Gastroesophageal sphincter (tissue), 4 donors: ENCODE measurements at regions not wholly inside any gene's neighbourhood (a gene's known extent, or its start where the extent isn't known, plus 50 kb on each side); places are given as distances from the start of the nearest gene placed in this dataset.

Experiments
- ATAC-seq: fragments of 150-250 bp; one replicate; pipeline ENCODE4 v1.9.1; 2016; ENCODE audit warnings: mild to moderate bottlenecking, moderate library complexity
- H3K27ac ChIP-seq, 4 donors: fragments of 200-600 bp; sonication (generic) in 3 of 4; 1 replicate in 3 of 4; 2 replicates in 1 of 4; pipeline ENCODE4 v1.5.1; 2016 to 2019
- H3K27me3 ChIP-seq: fragments of 200-600 bp; sonication (generic); one replicate; pipeline ENCODE4 v1.5.1; 2019
- H3K36me3 ChIP-seq, 2 donors: fragments of 200-600 bp; sonication (generic); one replicate each; pipeline ENCODE4 v1.5.1; 2019; ENCODE audit warnings: control low read depth in 1 of 2
- H3K4me1 ChIP-seq, 3 donors: fragments of 200-600 bp; sonication (generic); 1 replicate in 2 of 3; 2 replicates in 1 of 3; pipeline ENCODE4 v1.5.1; 2016 to 2019; ENCODE audit warnings: control low read depth in 2 of 3
- H3K4me3 ChIP-seq, 2 donors: fragments of 200-600 bp; sonication (generic); one replicate each; pipeline ENCODE4 v1.5.1; 2019; ENCODE audit warnings: mild to moderate bottlenecking in 1 of 2, moderate library complexity in 1 of 2
- H3K9me3 ChIP-seq, 3 donors: fragments of 200-600 bp; sonication (generic); one replicate each; pipeline ENCODE4 v1.5.1; 2017 to 2019; ENCODE audit warnings: control low read depth in 2 of 3
- EP300 ChIP-seq: sonication (generic); formaldehyde crosslinking; IDR thresholded peaks from one replicate; pipeline ENCODE4 v1.6.1; 2017; ENCODE audit warnings: antibody characterized with exemption, mild to moderate bottlenecking
- POLR2A ChIP-seq, 2 donors: fragments of 450-650 bp; IDR thresholded peaks; one replicate each; pipeline ENCODE4 v1.6.1; 2017; ENCODE audit warnings: antibody characterized with exemption in 2 of 2, mild to moderate bottlenecking in 2 of 2, moderate library complexity in 1 of 2
- POLR2AphosphoS5 ChIP-seq: sonication (generic); formaldehyde crosslinking; IDR thresholded peaks from one replicate; pipeline ENCODE4 v1.6.1; 2017; ENCODE audit warnings: antibody characterized with exemption
- WGBS, 2 donors: methylation state at CpG; one replicate each; pipeline ENCODE4 v1.1.5; 2018; ENCODE audit warnings: low coverage in 1 of 2; 5-methylcytosine and 5-hydroxymethylcytosine counted together
- TF ChIP-seq, protein P1 (sequence below), 4 experiments: fragments of 200-600 bp in 2 of 4; fragments of 450-650 bp in 2 of 4; sonication (generic) in 1 of 4; IDR thresholded peaks; one replicate each; pipeline ENCODE4 v1.5.1; 2017 to 2019; ENCODE audit warnings: antibody characterized with exemption in 4 of 4, mild to moderate bottlenecking in 2 of 4, moderate library complexity in 2 of 4

DNA sequence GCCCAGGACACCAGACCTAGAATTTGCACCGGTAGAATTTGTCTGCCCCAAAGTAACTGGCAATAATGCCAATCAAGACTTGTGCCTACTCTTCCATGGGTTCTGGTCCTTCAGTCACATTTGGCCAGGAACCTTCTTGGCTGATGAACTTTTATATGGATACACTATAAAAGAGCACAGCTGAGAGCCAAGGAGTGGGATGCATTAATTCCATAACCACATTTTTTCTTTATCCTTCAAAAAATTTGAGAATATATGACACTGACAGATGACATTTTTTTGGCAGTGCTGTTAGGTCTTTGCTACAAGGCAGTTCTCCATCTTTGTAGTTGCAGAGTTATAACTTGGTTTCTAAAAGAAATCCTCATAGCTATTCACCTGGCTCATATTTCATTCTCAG lies 129.2 kb upstream of the HDAC9 start:
- H3K4me1 ChIP-seq, result no peaks in the 10 kb centered on the region
- H3K27me3 ChIP-seq, result no peaks in the 10 kb centered on the region
- TF ChIP-seq, protein P1, sequence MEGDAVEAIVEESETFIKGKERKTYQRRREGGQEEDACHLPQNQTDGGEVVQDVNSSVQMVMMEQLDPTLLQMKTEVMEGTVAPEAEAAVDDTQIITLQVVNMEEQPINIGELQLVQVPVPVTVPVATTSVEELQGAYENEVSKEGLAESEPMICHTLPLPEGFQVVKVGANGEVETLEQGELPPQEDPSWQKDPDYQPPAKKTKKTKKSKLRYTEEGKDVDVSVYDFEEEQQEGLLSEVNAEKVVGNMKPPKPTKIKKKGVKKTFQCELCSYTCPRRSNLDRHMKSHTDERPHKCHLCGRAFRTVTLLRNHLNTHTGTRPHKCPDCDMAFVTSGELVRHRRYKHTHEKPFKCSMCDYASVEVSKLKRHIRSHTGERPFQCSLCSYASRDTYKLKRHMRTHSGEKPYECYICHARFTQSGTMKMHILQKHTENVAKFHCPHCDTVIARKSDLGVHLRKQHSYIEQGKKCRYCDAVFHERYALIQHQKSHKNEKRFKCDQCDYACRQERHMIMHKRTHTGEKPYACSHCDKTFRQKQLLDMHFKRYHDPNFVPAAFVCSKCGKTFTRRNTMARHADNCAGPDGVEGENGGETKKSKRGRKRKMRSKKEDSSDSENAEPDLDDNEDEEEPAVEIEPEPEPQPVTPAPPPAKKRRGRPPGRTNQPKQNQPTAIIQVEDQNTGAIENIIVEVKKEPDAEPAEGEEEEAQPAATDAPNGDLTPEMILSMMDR (IDR thresholded peaks at IDR 0.05), result no peak
- TF ChIP-seq POLR2AphosphoS5, result no peak
- TF ChIP-seq EP300, result no peak
- no peak for TF ChIP-seq POLR2A (IDR thresholded peaks at IDR 0.05)
- H3K27ac ChIP-seq, result no peak overlapping the region
- H3K4me3 ChIP-seq, result no peak overlapping the region
- no peaks in the 10 kb centered on the region for H3K9me3 ChIP-seq
- ATAC-seq, result no peak
- H3K36me3 ChIP-seq, result no peaks in the 10 kb centered on the region
- WGBS, 2 donors, result 63 to 71% methylated on average over 1 of the region's 1 CpG

DNA sequence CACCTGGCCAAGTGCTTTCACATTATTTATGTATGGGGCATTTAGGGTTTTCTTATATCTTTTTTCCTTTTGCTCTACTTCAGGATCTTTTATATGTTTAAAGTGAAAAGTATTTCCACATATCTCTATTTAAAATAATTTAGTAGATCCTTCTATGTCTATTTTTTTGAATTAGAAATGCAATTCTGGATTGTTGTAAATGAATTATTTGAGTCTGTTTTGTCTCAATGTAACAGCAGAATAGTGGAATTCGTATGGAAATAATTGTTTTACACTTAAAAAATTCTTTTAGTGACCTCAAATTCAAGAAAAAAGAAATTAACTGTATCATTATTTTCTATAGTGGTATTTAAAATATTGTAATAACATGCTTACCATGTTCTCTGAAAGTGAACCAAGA lies 126.5 kb upstream of the HDAC9 start:
- Histone ChIP-seq H3K9me3 (no peaks in the 10 kb centered on the region), H3K4me1 (no peaks in the 10 kb centered on the region), H3K36me3 (no peaks in the 10 kb centered on the region), H3K4me3 (no peak overlapping the region), H3K27me3 (no peaks in the 10 kb centered on the region), H3K27ac (no peak overlapping the region)
- ATAC-seq, result no peak
- 59 to 89% methylated on average over 1 of the region's 1 CpG for WGBS, 2 donors
- TF ChIP-seq EP300 (no peak), POLR2AphosphoS5 (no peak), POLR2A (IDR thresholded peaks at IDR 0.05) (no peak)
- TF ChIP-seq, protein P1 (IDR thresholded peaks at IDR 0.05), result no peak

DNA sequence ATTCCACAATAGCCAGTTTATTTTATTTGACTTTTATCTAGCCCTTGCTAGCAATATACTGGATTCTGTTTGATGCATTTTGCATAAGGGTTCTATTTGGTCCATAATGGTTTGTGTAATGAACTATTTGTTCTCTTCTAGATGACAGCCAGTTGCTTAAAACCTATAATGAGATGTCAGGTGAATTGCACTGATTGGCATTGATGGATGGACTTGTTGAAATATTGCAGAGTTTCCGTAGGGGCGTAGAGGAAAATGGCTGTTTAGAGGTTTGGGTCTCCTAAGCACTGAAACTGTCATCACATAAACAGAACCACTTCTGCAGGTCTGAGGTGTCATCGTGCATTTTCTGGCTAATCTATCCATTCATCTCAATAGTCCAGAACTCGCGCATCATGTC lies 124.9 kb upstream of the HDAC9 start:
- no peak for ATAC-seq
- Histone ChIP-seq H3K9me3 (no peaks in the 10 kb centered on the region), H3K27me3 (no peaks in the 10 kb centered on the region), H3K4me3 (no peak overlapping the region), H3K36me3 (no peaks in the 10 kb centered on the region), H3K27ac (no peak overlapping the region), H3K4me1 (no peaks in the 10 kb centered on the region)
- 81 to 86% methylated on average over 5 of the region's 5 CpGs for WGBS, 2 donors
- TF ChIP-seq, protein P1 (IDR thresholded peaks at IDR 0.05), result no peak
- TF ChIP-seq POLR2A (IDR thresholded peaks at IDR 0.05) (no peak), POLR2AphosphoS5 (no peak), EP300 (no peak)

DNA sequence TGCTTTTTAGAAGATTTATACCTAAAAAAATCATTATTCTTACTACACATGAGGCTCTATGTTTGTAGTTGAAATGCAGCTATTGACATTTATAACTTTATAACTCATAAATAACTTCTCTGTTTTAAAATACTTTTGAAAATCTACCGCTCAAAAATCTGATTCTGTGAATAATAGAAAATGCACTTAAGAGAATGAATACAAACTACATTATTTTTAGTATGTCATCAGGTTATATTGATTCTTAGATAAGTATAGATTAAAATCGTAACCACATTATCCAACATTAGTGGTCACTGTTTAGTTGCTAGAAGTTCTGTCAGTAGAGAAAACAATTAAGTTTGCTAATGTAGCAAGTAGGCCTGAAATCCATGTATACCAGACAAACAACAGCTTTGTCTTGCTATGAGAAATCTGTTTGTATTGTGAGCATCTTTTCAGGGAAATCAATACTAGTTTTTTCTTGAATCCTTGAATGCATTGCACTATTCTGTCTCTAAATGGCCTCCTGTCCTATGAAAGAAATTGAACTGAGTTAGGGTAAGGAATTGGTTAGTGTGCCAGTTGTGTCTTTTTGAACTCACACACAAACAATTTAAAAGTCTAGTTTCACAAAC lies 116.5 kb upstream of the HDAC9 start:
- Histone ChIP-seq H3K4me1 (no peaks in the 10 kb centered on the region), H3K27me3 (no peaks in the 10 kb centered on the region), H3K36me3 (no peaks in the 10 kb centered on the region), H3K4me3 (no peak overlapping the region), H3K27ac (no peak overlapping the region), H3K9me3 (no peaks in the 10 kb centered on the region)
- no peak for ATAC-seq
- TF ChIP-seq POLR2AphosphoS5 (no peak), EP300 (no peak), POLR2A (IDR thresholded peaks at IDR 0.05) (no peak)
- TF ChIP-seq, protein P1 (IDR thresholded peaks at IDR 0.05), result no peak
- WGBS, 2 donors, result 88 to 92% methylated on average over 2 of the region's 2 CpGs

DNA sequence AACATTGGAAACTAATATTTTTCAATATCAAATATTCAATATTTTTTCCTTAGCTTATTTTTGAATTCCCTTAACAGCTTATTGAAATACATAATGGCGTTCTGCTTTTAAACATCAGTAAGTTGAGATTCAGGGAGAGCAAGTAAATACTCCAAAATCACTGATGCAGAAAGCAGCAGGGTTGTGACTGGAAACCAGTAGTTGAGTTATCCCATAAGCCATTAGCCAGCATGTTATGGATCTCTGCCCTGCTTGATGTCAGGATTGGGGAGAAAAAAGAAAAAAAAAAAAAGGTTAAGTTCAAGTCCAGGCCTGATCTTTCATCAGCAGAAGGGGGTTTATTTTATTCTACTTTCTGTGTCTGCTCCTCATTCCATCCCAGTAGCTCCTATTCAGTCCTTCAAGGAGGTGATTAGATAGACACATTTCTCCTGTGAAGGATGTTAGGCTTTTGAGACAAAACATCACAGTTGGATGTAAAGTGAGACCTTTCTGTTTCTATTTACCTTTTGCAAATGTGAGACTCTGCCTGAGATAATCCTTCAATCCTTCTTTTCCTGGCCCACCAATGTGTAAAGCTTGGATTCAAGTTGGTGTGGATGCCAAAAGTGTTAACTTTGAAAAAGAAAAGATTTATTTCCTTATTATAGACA lies 110.9 kb upstream of the HDAC9 start:
- peaks cover 6 to 13% (median 6%) of the 10 kb centered on the region in 3 donors for H3K4me1 ChIP-seq
- TF ChIP-seq EP300, result no peak
- TF ChIP-seq POLR2AphosphoS5, result no peak
- TF ChIP-seq POLR2A (IDR thresholded peaks at IDR 0.05), result no peak
- TF ChIP-seq, protein P1 (IDR thresholded peaks at IDR 0.05), result no peak
- ATAC-seq, result no peak

More for the DNA sequence above, 110.9 kb upstream of the HDAC9 start:
- WGBS, 2 donors, result 80 to 100% methylated on average over 1 of the region's 1 CpG
- Histone ChIP-seq H3K27ac (no peak overlapping the region), H3K4me3 (no peak overlapping the region), H3K36me3 (no peaks in the 10 kb centered on the region), H3K27me3 (no peaks in the 10 kb centered on the region), H3K9me3 (no peaks in the 10 kb centered on the region)
